ENCODE measurements at regions not wholly inside any gene's neighbourhood (a gene's known extent, or its start where the extent isn't known, plus 50 kb on each side); places are given as distances from the start of the nearest gene placed in this dataset.
"Not testable (repeated sequence)": the region's sequence is repeated elsewhere in the genome, so short reads cannot be mapped to it uniquely, and the experiment has no call there.

GRCh38 chrX:124239324-124239723, 93.1 kb upstream of the TEX13D start:
- DNase-seq: peak; percentile 19

DNA sequence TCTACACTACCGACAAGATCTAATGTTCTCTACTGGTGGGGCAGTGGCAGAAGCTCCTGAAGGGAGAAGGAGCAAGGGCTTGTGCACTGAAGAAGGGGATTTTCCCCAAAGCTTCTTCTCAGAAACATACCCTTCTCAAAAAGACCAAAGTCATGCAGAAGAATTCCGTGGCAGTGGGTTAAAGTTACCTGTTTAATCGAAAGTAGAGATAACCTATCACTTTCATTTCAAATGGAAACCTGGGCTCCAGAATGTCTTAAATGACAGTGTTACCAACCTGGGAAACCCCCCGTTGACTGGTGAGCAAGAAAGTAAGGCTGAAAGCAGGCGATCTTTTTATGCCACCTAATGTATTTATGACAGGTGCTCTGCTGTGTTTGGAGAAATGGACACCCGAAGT, 92.5 kb upstream of the TEX13D start:
- DNase-seq: peak; percentile 52

- no peak for DNase-seq
Observed at GRCh38 chrX:124240422-124240821, 92.0 kb upstream of the TEX13D start.

GRCh38 chrX:124242131-124242530, 90.3 kb upstream of the TEX13D start:
- no peak for DNase-seq

- no peak for DNase-seq
Observed at GRCh38 chrX:124249345-124249744, 83.1 kb upstream of the TEX13D start.

DNA sequence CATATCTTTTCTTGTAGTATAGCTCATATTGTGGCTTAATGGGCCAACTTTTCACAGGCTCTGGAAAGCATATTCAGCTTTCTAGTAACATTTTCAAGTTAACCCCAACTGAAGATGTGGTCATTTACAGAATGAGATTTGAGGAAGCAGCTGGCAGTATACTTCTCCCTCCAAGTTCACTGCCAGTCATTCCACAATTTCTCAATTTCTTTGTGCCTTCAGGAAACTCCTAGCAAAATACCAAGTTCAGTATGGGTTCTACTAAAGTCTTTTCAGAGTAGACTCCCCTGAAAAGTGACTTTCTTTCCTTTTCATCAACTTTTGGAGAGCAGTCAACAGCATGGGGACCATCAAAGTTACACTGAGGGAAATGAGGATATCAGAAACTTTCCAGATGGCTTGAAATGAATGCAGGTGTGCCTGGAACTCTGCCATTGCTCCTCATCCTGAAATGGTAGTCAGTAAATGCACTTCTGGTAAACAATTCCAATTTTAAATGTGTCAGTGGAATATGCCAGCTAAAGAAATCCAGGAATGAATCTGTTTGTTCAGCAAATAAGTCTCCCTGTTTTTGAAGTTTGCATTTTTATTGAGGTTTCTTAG, 81.5 kb upstream of the TEX13D start:
- DNase-seq: no peak

- DNase-seq: no peak
Observed at GRCh38 chrX:124254611-124255010, 77.8 kb upstream of the TEX13D start.

GRCh38 chrX:124256216-124256615, 76.2 kb upstream of the TEX13D start:
- no peak for DNase-seq

DNA sequence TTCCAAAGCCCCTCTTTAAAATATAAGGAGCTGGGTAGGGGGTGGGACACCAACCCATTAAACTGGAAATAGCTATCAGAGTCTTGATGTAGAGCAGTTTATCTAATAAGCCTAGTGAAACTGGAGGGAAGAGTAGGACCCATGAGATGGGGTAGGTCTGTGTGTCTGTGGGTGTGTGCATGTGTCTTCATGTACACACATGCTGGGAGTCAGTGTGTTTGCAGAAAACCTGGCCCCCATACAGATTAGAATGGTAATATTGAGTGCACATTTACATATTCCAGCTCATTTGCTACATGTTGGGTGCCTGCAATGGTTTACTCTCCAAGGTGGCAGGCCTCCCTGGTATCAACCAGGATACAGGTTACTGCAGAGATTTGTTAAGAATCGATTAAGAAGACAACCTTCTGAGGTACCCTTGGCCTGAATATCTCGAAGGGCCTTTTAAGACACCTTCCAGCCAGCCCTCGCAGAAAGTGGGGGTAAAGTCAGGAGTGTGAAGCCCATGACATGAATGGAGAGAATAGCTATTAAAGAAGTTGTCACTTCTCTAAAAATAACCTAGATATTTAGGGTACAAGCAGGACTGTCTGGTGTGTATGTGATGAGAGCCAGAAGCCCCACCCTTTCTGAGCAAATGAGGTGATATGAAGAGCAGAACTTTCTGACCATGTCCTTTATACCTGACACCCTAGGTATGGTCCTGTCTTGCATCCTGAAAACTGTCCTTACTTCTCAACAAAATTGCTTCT, 75.7 kb upstream of the TEX13D start:
- no peak for DNase-seq

DNA sequence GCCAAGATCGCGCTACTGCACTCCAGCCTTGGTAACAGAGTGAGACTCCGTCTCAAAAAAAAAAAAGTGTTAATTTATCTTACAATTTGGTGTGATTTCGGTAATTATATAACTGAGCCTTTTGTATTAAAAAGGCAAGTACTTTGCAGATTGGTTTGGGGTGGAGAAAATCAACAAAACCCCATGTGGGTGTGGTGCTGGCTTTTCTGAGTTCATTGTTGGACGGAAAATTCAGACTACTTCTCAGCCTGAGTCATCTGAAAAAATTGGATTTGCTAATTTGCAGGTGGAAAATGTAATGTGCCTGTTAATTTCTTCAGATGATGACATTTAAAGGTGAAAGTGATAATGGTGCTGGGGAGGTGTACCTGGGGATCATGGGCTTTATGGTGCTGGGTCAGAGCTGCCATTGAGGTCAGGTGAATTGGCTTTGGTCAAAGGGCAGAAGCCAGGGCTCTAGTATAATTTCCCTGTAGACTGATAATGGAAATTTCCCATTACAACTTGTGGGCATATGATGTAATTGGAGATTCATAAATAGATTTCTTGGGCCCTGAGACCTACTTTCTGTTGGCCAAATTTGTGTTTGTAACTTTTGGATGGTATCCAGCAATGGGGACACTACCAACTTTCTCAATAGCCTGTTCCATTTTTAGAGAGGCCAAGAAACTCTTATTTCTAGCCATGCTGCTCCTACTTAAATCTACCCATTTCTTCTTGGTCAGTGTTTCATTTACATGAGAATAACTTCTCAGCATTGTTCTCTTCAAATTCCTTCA, 74.3 kb upstream of the TEX13D start:
- peak; percentile 7 for DNase-seq

DNA sequence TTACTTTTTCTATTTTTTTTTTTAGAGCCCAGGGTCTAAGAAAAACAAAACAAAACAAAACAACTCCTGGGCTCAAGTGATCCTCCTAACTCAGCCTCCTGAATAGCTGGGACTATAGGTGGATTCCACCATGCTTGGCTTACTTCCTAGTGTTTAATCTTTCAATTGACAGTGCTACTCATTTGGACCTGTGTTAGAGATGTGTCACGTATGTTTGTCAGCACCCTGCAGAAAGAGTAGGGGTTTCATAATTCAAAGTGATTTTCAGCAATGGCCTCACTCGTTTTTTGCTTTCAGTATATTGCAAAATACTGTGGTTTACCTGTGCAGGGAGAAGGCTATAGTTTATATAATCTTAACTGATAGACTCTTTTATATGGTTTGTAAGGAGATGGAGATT, 71.6 kb upstream of the TEX13D start:
- DNase-seq: no peak

GRCh38 chrX:124263743-124264142, 68.7 kb upstream of the TEX13D start:
- no peak for DNase-seq

- DNase-seq: no peak
Observed at GRCh38 chrX:124268099-124268498, 64.4 kb upstream of the TEX13D start.

DNA sequence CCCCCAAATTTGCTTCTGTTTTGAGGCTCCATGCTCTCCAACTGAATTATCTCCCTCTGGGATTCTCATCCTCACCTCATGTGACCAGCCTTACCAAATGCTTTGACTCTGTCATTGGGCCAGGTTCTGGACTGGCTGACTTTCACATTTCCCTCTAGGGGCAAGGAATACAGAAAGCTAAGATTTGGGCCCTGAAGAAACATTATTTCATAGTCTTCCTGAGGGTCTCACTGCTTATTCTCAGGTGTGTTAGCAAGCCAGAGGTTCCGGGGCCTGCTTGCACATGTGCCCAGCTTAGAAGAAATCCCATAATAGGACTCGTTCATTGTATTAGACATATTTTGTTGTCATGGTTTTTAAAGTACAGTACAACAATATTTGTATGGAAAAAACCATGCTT, 62.6 kb upstream of the TEX13D start:
- no peak for DNase-seq

- DNase-seq: not testable (repeated sequence)
Observed at GRCh38 chrX:124271599-124271998, 60.9 kb upstream of the TEX13D start.

GRCh38 chrX:124272370-124272982, 60.0 kb upstream of the TEX13D start:
- DNase-seq: no peak

DNA sequence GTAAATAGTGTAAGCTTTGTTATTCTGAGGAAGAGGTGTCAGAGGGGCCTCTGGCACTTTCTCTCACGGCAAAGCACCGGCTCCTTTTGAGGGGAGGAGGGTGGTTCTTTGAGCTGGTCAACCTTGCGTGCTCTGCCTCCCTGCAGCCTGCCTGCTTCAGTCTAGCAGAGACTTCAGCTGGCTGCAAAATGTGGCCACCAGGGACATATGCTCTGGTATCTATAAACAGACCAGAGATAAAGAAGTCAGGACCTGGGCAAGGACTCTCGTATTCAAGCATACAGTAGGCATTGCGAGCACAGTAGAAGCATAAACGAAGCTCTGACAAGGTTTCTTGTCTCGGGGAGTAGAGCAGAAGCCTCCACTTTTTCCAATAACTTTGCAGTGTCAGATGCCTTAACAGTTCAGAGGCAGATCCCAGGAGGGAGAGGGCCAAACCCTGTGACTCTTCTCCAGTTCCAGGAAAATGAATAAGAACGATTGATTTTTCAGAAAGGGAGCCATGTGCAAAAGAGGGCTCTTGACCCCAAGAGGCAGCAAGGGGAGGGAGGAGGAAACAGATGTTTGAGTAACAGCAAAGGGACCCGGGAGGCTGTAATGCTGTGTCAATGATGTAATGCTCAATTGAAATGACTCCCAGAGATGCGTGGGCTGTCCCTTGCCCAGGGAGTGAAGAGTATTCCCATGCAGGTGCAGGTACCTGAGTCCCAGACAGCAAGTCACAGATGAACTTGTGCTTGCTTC, 57.9 kb upstream of the TEX13D start:
- DNase-seq: no peak

DNA sequence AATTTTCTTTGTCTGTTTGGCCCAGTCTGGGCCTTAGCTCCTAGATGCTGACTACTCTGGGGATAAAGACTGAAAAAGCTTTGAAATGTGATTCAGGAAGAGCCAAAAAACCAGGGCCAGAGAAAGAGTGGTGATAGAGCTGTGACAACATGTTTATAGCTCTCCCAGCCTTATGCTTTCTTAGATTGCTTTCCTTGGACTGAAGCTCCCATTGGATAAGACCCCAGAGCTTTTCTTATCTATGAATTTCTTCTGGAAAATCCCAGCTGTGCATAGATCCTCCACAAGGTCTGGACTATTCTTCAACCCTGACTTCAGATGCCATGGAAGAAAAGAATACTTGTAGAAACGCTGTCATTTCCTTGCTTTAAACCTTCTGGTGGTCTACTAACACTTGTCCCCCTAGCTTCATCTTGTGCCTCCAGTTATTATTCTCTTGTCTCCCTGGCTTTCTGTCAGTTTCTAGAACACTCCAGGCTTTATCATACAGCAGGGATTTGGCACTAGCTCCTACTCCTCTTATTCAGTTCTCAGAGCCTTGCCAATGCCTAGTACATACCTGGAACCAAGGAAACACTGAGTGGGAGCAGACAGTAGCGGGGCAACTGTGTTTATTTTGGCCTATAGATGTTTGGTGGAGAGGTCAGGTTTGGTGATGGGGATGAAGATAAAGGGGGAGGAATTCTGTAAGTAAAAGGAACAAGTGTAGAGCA, 57.1 kb upstream of the TEX13D start:
- no peak for DNase-seq

- no peak for DNase-seq
Observed at GRCh38 chrX:124280294-124280902, 52.1 kb upstream of the TEX13D start.

GRCh38 chrX:124282580-124282979, 49.9 kb upstream of the TEX13D start:
- no peak for DNase-seq

Data from activated naive CD4-positive, alpha-beta T cell treated with Interleukin-2 at 50 U/mL for 16 hours (primary cell).